Endodermal cell (in vitro differentiated cells): ENCODE measurements at regions not wholly inside any gene's neighbourhood (a gene's known extent, or its start where the extent isn't known, plus 50 kb on each side); places are given as distances from the start of the nearest gene placed in this dataset.
A peak's percentile ranks its signal among the peaks of the same experiment; 100 is the strongest.

ENCODE experiments used
- DNase-seq: peaks from one replicate; pipeline ENCODE4 v3.0.0-alpha.2; 2017
- H3K27ac ChIP-seq: 2 replicates; pipeline ENCODE4 v1.5.1; 2013; ENCODE audit warnings: mild to moderate bottlenecking, low read depth, low read length, moderate library complexity
- H3K27me3 ChIP-seq: 2 replicates; pipeline ENCODE4 v1.6.1; 2013; ENCODE audit warnings: mild to moderate bottlenecking, low read length, moderate library complexity; ENCODE audit not compliant: insufficient read depth, control insufficient read depth, poor library complexity, severe bottlenecking
- H3K36me3 ChIP-seq: 2 replicates; pipeline ENCODE4 v1.7.0; 2013; ENCODE audit warnings: mild to moderate bottlenecking, low read length, moderate library complexity; ENCODE audit not compliant: control insufficient read depth, insufficient read depth
- H3K4me1 ChIP-seq: one replicate; pipeline ENCODE4 v1.7.0; 2013; ENCODE audit warnings: low read length; ENCODE audit not compliant: control insufficient read depth, insufficient read depth
- H3K4me3 ChIP-seq: 2 replicates; pipeline ENCODE4 v1.5.1; 2013; ENCODE audit warnings: mild to moderate bottlenecking, low read length, moderate library complexity
- H3K9ac ChIP-seq: 2 replicates; pipeline ENCODE4 v1.6.1; 2013; ENCODE audit warnings: mild to moderate bottlenecking, low read length, moderate library complexity; ENCODE audit not compliant: poor library complexity, severe bottlenecking; ENCODE audit errors: extremely low read depth
- H3K9me3 ChIP-seq: 2 replicates; pipeline ENCODE4 v1.6.1; 2013; ENCODE audit warnings: mild to moderate bottlenecking, low read length, moderate library complexity; ENCODE audit not compliant: control insufficient read depth
- H3K27ac Mint-ChIP-seq: 2 replicates; pipeline ENCODE4 v1.8.0; 2020; ENCODE audit warnings: mixed read lengths
- H3K27me3 Mint-ChIP-seq: 2 replicates; pipeline ENCODE4 v1.8.0; 2021; ENCODE audit warnings: mild to moderate bottlenecking, mixed read lengths; ENCODE audit not compliant: insufficient read depth
- H3K36me3 Mint-ChIP-seq: 2 replicates; pipeline ENCODE4 v1.8.0; 2020; ENCODE audit warnings: low read depth, mixed read lengths
- H3K4me1 Mint-ChIP-seq: 2 replicates; pipeline ENCODE4 v1.8.0; 2020; ENCODE audit warnings: mixed read lengths
- H3K4me3 Mint-ChIP-seq: 2 replicates; pipeline ENCODE4 v1.8.0; 2020; ENCODE audit warnings: mild to moderate bottlenecking, moderate library complexity, mixed read lengths
- H3K9me3 Mint-ChIP-seq: 2 replicates; pipeline ENCODE4 v1.8.0; 2020; ENCODE audit warnings: mild to moderate bottlenecking, mixed read lengths
- WGBS, 2 experiments: methylation state at CpG; one replicate each; pipeline versions ENCODE4 v1.1.5 to v1.1.7; 2013; ENCODE audit warnings: missing lambda C conversion rate in 2 of 2, mixed read lengths in 1 of 2; ENCODE audit not compliant: insufficient coverage in 1 of 2, insufficient read length in 1 of 2; 5-methylcytosine and 5-hydroxymethylcytosine counted together
- TF ChIP-seq, protein P1 (sequence below): fragments of 200-600 bp; sonication (generic); conservative IDR thresholded peaks from 2 replicates; pipeline ENCODE4 v1.5.0; 2021; ENCODE audit warnings: antibody characterized with exemption, mild to moderate bottlenecking

DNA sequence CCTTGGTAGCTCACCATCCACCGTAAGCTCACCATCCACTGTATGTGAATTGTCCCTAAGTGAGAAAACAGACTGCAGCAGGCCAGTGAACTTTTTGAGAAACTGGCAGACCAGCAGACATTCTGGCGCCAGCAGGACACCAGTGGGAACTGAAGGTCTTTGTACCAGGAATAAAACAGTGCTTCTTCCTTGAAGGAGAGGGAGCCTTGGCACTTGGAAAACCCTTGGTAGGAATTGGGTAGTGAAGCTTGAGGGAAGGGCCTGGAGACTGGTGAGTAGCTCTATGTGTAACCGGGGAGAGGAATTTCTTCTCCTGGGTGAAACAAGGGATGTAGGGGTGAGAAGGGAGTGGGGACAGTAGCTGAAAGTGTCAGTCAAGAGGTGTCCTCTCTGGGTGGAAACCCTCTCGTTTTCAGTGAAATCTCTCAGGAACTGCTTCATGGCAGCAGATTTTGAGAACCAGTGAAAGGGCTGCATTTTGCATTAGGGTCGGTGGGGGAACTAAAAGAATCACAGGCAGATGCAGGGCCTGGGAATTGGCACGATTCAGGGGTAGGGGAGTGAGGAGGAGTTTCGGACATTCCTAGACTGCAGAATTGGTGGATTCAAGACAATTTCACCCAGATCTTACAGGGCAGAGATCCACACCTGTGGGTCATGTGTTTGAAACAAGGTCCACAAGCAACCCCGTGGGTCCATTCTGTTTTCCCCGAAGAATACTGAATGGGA is 131.5 kb upstream of the DLX2 start:
- no peaks in the 10 kb centered on the region for H3K9me3 Mint-ChIP-seq
- H3K27me3 Mint-ChIP-seq: peaks cover 94% of the 10 kb centered on the region
- TF ChIP-seq, protein P1, sequence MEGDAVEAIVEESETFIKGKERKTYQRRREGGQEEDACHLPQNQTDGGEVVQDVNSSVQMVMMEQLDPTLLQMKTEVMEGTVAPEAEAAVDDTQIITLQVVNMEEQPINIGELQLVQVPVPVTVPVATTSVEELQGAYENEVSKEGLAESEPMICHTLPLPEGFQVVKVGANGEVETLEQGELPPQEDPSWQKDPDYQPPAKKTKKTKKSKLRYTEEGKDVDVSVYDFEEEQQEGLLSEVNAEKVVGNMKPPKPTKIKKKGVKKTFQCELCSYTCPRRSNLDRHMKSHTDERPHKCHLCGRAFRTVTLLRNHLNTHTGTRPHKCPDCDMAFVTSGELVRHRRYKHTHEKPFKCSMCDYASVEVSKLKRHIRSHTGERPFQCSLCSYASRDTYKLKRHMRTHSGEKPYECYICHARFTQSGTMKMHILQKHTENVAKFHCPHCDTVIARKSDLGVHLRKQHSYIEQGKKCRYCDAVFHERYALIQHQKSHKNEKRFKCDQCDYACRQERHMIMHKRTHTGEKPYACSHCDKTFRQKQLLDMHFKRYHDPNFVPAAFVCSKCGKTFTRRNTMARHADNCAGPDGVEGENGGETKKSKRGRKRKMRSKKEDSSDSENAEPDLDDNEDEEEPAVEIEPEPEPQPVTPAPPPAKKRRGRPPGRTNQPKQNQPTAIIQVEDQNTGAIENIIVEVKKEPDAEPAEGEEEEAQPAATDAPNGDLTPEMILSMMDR: no peak
- WGBS, 2 experiments: 43 to 59% methylated on average over 7 to 9 of the region's 9 CpGs
- H3K27ac Mint-ChIP-seq: peak overlapping the region; percentile 42
- peak; percentile 58 for DNase-seq
- peaks cover 43% of the 10 kb centered on the region for H3K4me1 Mint-ChIP-seq
- H3K4me1 ChIP-seq: peaks cover 16% of the 10 kb centered on the region
- peak overlapping the region; percentile 78 for H3K4me3 ChIP-seq
- H3K36me3 ChIP-seq: no peaks in the 10 kb centered on the region
- H3K27ac ChIP-seq: no peak overlapping the region
- H3K9ac ChIP-seq: no peak overlapping the region
- peak overlapping the region; percentile 60 for H3K4me3 Mint-ChIP-seq
- peaks cover 10% of the 10 kb centered on the region for H3K27me3 ChIP-seq
- no peaks in the 10 kb centered on the region for H3K36me3 Mint-ChIP-seq
- H3K9me3 ChIP-seq: no peaks in the 10 kb centered on the region

DNA sequence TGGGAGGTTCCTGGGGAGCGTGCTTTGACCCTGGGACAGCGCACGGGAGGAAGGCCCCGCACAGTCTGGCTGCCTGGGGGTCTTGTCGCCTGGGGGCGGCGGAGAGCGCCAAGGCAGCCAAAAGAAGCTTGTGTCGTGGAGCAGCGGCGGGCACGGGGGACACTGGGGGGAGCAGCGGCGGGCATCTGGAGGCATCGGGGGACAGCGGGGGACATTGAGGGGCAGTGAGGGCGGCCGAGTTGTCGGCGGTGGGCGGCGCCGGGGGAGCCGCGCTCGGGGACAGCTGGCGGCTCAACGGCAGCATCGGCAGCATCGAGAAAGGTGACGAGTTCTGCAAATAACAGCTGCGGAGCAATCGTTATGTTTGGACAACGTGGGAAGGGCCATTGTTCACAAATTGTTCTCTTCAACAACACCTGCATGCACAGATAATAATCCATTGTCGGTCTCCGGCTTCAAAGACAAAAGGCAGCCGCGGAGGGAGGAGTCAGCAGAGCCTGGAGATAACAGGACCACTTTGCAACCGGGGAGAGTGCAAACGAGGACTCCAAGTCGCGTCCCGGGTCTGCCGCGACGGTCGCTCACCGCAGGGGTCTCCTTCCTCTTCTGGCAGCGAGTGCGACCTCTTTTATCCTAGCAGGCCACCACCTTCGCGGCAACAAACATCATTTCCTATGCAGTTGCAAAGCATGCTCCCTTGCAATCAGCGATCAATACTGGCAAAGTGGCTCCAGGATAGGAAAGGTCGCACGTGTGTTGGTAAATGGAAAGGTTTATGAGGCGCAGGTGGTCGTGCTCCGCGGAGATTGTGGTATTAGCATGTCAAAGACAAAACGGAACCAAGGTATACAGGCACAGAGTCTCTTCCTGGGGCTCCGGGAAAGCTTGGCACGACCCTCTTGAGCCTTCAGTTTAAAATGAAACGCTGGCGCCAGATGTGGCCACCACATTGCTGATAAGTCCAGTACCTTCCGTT is 132.3 kb upstream of the DLX2 start:
- DNase-seq: peak; percentile 93
- Histone ChIP-seq H3K4me1 (peaks cover 16% of the 10 kb centered on the region), H3K36me3 (no peaks in the 10 kb centered on the region), H3K4me3 (peak overlapping the region; percentile 78), H3K9me3 (no peaks in the 10 kb centered on the region), H3K27ac (no peak overlapping the region), H3K27me3 (peaks cover 10% of the 10 kb centered on the region), H3K9ac (no peak overlapping the region)
- 1 to 2% methylated on average over 41 to 65 of the region's 65 CpGs for WGBS, 2 experiments
- Mint-ChIP-seq H3K4me1 (peaks cover 43% of the 10 kb centered on the region), H3K27ac (no peak overlapping the region), H3K36me3 (no peaks in the 10 kb centered on the region), H3K9me3 (no peaks in the 10 kb centered on the region), H3K4me3 (peak overlapping the region; percentile 60), H3K27me3 (peaks cover 94% of the 10 kb centered on the region)
- TF ChIP-seq, protein P1: no peak

DNA sequence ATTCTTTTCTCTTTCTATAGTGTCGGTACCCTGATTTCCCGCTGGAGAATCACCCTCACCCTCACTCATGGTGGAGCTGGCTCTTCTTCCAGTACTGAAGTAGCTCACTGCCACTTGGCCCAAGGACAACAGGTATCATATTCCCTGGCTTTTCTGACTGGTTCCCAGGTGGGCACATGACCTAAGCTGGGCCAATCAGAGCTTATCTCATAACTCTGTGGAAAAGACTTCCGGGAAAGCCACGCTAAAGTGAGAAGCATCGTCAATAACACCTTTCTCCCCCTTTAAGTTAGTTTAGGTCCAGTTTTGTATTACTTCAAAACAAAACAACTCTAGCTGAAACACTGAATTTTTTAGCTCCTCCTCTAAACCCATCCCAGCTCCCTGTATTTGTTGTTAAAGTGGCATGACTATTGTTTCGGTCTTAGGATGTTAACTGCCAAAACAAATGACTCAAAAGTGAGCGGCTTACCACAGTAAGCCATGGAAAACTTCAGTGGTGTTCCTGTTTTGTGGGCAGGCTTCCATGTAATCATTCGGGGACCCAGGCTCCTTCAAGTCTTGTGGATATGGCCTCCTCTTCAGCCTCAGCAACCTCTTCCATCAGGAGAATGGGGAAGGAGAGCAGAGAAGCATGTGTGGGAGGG is 137.4 kb upstream of the DLX2 start:
- Mint-ChIP-seq H3K9me3 (no peaks in the 10 kb centered on the region), H3K36me3 (no peaks in the 10 kb centered on the region), H3K4me1 (peaks cover 8% of the 10 kb centered on the region), H3K27me3 (peaks cover 66% of the 10 kb centered on the region), H3K27ac (no peak overlapping the region), H3K4me3 (no peak overlapping the region)
- Histone ChIP-seq H3K27ac (no peak overlapping the region), H3K27me3 (peaks cover 7% of the 10 kb centered on the region), H3K4me3 (no peak overlapping the region), H3K9me3 (no peaks in the 10 kb centered on the region), H3K9ac (no peak overlapping the region), H3K36me3 (no peaks in the 10 kb centered on the region), H3K4me1 (peaks cover 9% of the 10 kb centered on the region)
- TF ChIP-seq, protein P1: no peak
- no peak for DNase-seq
- 97 to 100% methylated on average over 6 to 8 of the region's 8 CpGs for WGBS, 2 experiments
